ENCODE measurements at regions not wholly inside any gene's neighbourhood (a gene's known extent, or its start where the extent isn't known, plus 50 kb on each side); places are given as distances from the start of the nearest gene placed in this dataset.
"Not testable (repeated sequence)": the region's sequence is repeated elsewhere in the genome, so short reads cannot be mapped to it uniquely, and the experiment has no call there.

- no peak for DNase-seq
These were observed 166.6 kb downstream of the DKK2 start for GRCh38 chr4:106869551-106869950.

- DNase-seq = no peak
These were observed 167.6 kb downstream of the DKK2 start for GRCh38 chr4:106868381-106869035.

GRCh38 chr4:106864231-106864630 is 171.9 kb downstream of the DKK2 start:
- DNase-seq = no peak

DNA sequence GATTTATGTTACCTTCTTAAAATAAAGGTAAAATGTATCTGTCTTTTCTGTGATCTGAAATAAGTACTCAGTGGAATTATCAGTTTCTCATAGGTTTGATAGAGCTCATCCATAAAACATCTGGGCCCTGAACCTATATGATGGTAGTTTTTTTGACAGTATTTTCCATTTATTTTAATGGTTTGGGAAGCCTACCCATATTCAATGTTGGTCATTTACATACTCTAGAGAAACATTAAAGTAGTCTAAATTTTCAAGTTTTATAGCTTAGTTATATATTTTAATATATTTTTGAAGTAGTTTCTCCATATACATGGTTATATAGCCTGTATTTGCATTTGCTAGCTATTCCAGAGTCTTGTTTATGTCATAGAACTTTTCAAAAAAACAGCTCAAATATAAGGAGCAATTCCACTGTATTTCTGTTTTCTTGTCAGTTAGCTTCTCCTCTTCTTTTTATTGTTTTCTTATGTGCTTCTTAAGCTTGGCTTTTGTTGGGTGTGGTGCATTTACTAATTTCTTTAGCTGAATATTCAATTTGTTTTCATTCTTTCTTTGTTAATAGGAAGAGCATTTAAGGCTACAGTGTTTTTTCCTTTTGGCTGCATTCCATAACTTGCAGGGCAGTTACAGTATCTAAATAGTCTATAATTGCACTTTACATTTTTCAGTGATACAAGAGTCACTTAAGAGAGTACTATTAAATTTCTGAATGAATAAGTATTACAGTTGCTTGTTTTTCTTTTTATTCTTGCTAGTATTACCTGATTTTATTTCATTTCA is 181.4 kb downstream of the DKK2 start:
- no peak for DNase-seq

- no peak for DNase-seq
These were observed 183.7 kb downstream of the DKK2 start for GRCh38 chr4:106852426-106852825.

DNA sequence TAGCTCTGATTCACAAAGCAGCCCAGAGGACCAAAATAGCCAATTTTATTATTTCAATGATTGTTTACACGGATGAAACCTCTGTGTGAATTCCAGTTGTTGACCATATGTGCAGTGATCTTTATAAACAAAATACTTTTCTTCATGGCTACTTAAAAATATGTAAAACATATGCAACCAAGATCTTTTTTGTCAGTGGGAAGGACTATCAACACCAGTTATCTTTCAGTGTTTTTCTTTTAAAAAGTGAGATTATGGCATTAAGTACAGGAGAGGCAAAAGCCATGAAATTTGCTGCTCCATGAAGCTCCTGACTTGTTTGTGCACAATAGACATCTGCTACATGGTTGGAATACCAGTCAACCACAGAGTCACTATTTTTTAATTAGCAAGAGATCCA is 184.4 kb downstream of the DKK2 start:
- DNase-seq = no peak

DNA sequence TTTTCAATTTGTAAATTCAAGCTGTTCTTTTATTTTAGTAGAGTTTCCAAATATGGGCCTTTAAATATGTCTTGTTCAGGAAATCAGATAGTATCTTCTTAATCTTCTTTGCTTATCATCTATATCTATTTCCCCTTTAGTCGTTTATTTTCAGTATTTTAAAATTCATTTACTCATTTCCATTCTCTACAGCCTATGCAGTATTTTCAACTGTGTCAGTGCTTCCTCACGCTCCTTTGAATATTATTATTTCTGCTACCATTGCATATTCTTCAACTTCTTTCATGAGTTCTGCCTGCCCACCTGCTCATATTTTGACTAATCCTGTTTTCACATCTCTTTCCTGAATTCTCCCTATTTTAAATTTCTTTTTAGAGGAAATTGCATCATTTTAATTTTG is 185.4 kb downstream of the DKK2 start:
- DNase-seq = no peak

DNA sequence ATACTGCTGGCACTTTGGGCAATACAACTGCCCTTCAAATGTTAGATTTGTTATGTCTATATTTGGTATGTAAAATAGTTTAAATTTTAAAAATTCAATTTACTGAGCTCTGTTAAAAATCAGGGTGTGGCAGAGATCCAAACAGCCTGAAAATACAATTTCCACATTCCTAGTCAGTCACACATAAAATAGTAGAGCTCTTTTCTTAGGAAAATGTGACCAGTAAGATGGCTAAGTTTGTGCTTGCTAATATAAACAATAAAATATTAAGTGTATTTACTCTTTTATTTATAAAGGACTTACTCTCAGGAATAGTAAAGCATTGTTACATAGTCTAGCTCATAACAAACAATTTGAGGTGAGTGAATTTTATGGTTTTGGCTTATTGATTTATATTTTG is 200.2 kb downstream of the DKK2 start:
- DNase-seq = no peak

DNA sequence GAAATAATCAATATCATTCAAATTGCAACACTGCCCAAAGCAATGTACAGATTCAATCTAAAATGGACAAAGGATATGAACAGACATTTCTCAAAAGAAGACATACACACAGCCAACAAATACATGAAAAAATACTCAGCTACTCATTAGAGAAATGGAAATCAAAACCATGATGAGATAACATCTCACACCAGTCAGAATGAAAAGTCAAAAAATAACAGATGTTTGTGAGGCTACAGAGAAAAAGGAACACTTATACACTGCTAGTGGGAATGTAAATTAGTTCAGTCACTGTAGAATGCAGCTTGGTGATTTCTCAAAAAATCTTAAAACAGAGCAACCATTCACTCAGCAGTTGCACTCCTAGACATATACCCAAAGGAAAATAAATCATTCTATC is 205.2 kb downstream of the DKK2 start:
- no peak for DNase-seq

DNA sequence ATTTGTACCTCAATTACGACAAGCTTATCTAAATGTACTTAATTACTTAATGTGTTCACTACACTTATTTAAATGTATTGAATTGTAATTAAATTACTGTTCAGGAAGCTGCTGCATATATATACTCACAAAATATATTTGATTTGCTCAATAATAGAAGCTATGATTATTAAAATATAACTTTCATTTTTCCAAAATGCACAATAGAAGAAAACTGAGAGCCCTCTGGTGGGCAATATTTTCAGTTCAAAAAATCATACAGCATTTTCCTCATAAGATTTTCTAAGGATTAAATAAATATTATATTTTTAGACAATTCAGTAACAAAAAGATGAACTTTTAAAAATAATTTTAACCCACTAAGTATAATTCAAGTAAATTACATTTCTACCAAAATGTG is 217.3 kb downstream of the DKK2 start:
- DNase-seq = no peak

- no peak for DNase-seq
These were observed 219.6 kb downstream of the DKK2 start for GRCh38 chr4:106816496-106816895.

DNA sequence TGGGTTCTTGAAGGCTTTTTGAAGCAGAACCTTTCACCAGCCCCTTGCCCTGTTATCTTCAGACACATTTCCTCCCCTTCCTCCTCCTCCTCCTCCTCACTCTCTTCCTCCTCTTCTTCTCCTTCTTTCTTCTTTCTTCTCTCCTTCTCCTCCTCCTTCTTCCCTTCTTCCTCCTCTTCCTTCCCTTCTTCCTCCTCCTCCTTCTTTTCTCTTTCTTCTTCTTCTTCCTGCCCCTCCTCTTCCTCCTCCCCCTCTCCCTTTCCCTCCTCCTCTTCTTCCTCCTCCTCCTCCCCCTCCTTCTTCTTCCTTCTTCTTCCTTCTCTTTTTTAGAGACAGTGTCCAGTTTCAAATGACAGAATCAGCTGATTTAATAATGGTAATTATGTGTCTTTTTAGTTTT is 226.0 kb downstream of the DKK2 start:
- no peak for DNase-seq

GRCh38 chr4:106809076-106809475 is 227.0 kb downstream of the DKK2 start:
- no peak for DNase-seq

DNA sequence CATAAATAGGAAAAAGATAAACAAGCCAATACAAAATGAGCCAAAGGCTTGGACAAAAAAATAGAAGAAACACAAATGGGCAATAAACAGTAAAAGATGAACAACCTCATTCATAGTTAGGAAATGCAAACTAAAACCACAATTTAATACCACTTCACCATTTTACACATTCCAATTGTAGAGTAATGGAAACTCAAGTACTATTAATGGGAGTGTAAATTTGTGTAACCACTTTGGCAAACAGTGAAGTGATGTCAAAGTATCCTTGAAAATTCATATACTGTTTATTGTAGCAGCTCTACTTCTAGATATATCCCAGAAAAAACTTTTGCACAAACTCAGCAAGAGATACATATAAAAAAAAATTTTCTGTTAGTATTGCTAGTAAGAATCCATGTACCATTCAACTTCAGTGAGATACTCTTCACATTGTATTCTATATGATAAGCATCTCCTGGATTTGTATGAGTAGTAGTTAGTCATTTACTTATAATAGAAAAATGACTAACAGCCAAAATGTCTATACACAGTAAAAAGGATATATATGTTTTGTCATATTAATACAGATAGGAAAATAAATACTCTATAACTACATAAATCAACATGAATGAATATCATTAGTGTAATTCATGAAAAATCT is 229.8 kb downstream of the DKK2 start:
- no peak for DNase-seq

DNA sequence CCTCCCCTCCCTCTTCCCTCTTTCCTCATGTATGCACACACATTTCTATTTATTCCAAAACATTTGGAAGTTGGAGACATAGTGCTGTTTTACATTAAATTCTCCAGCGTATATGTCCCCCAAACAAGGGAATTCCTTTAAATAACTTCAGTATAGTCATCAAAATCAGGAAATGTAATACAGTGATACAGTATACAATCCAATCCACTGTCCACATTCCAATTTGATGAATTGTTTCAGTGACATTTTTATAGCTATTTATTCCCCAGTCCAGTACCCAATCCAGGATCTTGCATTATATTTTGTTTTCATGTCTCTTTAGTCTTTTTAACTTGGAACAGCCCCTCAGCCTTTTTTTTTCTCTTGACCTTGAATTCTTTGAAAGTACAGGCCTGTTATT is 233.0 kb downstream of the DKK2 start:
- no peak for DNase-seq

GRCh38 chr4:106801386-106801785 is 234.7 kb downstream of the DKK2 start:
- DNase-seq = no peak

GRCh38 chr4:106796876-106797275 is 239.2 kb downstream of the DKK2 start:
- no peak for DNase-seq

GRCh38 chr4:106795326-106795725 is 240.8 kb downstream of the DKK2 start:
- no peak for DNase-seq

GRCh38 chr4:106793933-106794332 is 242.2 kb downstream of the DKK2 start:
- DNase-seq = no peak

DNA sequence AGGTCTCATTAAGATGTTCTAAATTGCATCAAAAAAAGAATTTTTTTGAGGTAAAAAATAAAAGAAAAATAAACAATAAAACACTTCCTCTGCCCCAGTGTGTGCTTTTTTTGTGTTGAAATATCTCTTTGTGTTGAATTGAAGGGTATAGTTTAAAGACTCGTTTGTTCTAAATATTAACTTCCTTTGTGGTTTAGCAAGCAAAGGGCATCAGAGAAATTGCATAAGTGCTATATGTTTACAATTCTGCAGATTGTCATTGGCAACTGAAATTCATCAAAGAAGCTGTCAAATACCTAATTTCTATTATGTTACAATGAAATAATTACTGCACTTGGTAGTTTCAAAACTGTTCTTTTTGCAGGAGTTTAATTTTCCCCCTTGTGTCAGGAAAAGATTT is 260.5 kb downstream of the DKK2 start:
- peak; percentile 18 for DNase-seq

DNA sequence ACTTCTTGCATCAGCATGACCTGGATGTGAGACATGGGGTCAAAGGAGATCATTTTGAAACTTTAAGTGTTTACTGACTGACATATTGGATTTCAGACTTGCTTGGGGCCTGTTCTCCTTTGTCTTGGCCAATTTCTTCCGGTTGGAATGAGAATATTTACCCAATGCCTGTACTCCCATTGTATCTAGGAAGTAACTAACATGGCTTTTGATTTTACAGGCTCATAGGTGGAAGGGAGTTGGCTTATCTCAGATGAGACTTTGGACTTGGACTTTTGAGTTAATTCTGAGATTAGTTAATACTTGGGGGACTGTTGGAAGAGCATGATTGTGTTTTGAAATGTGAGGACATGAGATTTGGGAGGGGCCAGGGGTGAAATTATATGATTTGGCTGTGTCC is 262.1 kb downstream of the DKK2 start:
- not testable (repeated sequence) for DNase-seq

DNA sequence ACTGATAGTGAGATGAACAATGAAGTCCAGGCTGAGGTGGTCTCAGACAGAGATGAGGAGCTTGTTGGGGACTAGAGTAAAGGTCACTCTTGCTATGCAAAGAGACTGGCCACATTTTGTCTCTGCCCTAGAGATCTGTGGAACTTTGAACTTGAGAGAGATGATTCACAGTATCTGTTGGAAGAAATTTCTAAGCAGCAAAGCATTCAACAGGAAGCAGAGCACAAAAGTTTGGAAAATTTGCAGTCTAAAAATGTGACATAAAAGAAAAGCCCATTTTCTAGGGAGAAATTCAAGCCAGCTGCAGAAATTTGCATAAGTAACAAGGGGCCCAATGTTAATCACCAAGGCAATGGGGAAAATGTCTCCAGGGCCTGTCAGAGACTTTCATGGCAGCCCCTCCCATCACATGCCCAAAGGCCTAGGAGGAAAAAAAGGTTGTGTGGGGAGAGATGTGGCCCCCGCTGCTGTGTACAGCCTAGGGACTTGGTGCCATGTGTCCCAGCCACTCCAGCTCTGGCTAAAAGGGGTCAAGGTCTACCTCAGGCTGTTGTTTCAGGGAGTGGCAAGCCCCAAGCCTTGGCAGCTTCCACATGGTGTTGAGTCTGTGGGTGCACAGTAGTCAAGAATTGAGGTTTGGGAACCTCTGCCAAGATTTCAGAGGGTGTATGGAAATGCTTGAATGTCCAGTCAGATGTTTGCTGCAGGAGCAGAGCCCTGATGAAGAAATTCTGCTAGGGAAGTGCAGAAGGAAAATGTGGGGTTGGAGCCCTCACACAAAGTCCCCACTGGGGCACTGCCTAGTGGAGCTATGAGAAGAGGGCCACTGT is 262.8 kb downstream of the DKK2 start:
- no peak for DNase-seq

DNA sequence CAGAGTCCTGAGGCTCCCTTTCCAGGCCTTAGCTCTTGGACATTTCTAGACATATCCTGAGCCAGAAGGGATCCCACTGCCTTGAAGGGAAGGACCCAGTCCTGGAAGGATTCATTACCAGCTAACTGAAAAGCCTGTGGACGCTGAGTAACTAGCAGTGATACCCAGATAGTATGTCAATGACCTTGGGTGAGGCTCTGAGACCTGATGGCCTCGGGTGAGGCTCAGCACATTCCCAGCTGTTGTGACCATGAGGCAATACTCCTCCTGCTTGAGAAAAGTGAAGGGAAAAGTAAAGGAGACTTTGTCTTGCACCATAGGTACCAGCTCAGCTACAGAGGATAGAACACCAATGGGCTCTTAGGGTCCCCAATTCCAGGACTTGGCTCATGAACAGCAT is 268.1 kb downstream of the DKK2 start:
- DNase-seq = no peak

Data from KG1 (cell line).